ENCODE measurements at regions not wholly inside any gene's neighbourhood (a gene's known extent, or its start where the extent isn't known, plus 50 kb on each side); places are given as distances from the start of the nearest gene placed in this dataset.

- in situ Hi-C loops (cut with HindIII; ENCODE audit: low pct_ligation_motif_present, low pct_unique_long_range_greater_than_20kb, low sequenced_read_pairs): no loop called here
- no peak for DNase-seq
Observed at GRCh38 chr10:104505521-104506042, 135.5 kb upstream of the SORCS3 start.

DNA sequence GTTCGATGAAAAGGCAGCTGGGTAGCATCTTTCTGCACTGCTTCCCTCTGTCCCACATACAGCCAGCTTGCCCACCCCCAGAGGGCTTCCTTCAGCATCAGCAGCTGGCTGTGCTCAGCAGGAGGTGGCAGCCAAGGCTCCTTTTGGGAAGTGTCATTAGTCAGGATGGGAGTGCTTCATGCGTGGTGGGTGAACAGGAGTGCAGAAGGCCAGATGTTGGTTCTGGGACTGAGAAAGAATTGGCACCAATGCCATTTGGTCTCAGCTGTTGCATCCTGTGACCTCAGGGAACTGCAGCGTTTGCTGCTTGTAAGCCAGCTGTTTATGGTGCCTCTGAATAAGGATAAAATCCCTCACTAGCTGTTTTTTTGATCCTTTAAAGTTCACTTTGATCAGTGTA is 131.1 kb upstream of the SORCS3 start:
- in situ Hi-C loops (cut with HindIII; ENCODE audit: low pct_ligation_motif_present, low pct_unique_long_range_greater_than_20kb, low sequenced_read_pairs): no loop called here
- DNase-seq: no peak

DNA sequence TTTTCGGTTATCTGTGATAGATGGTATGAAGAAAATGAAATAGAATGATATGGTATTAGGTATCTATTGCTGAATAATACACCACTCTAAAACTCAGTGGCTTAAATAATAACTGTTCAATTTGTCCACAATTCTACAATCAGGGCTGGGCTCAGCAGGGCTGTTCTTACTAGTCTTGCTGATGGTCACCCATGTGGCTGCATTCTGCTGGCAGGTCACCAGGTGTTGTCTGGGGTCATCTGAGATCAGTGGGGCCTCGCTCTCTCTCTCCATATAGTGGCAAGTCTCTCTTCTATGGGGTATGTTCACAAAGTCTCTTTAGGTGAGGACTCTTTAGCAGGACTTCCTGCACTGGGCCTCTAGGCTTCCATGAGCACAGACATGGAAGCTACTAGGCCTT is 130.4 kb upstream of the SORCS3 start:
- DNase-seq: no peak
- in situ Hi-C loops (cut with HindIII; ENCODE audit: low pct_ligation_motif_present, low pct_unique_long_range_greater_than_20kb, low sequenced_read_pairs): no loop called here

DNA sequence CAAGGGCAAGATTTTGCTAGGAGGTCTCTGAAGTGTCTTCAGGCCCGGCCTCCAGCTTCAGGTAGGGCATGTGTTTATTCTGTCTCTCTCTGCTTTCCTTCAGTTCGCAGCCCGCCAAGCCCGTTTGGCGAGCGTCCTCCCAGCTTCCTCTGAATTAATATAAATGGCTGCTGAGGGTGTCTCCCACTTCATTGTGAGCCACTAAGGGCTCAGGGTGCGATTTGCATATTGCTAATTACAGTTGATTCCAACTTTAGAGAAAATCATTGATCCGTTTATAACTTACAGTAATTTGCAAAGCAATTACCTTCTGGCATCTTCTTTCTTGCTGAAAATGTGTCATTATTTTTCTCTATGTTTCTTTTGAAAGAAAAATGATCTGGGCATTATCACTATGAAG is 128.3 kb upstream of the SORCS3 start:
- no peak for DNase-seq
- in situ Hi-C loops (cut with HindIII; ENCODE audit: low pct_ligation_motif_present, low pct_unique_long_range_greater_than_20kb, low sequenced_read_pairs): no loop called here

GRCh38 chr10:104515678-104516199 is 125.4 kb upstream of the SORCS3 start:
- DNase-seq: no peak
- in situ Hi-C loops (cut with HindIII; ENCODE audit: low pct_ligation_motif_present, low pct_unique_long_range_greater_than_20kb, low sequenced_read_pairs): no loop called here

- in situ Hi-C loops (cut with HindIII; ENCODE audit: low pct_ligation_motif_present, low pct_unique_long_range_greater_than_20kb, low sequenced_read_pairs): no loop called here
- DNase-seq: no peak
Observed at GRCh38 chr10:104516986-104517385, 124.1 kb upstream of the SORCS3 start.

- in situ Hi-C loops (cut with HindIII; ENCODE audit: low pct_ligation_motif_present, low pct_unique_long_range_greater_than_20kb, low sequenced_read_pairs): no loop called here
- no peak for DNase-seq
Observed at GRCh38 chr10:104517946-104518345, 123.1 kb upstream of the SORCS3 start.

GRCh38 chr10:104518891-104519290 is 122.2 kb upstream of the SORCS3 start:
- in situ Hi-C loops (cut with HindIII; ENCODE audit: low pct_ligation_motif_present, low pct_unique_long_range_greater_than_20kb, low sequenced_read_pairs): no loop called here
- DNase-seq: no peak

GRCh38 chr10:104520653-104521052 is 120.4 kb upstream of the SORCS3 start:
- DNase-seq: no peak
- in situ Hi-C loops (cut with HindIII; ENCODE audit: low pct_ligation_motif_present, low pct_unique_long_range_greater_than_20kb, low sequenced_read_pairs): no loop called here

DNA sequence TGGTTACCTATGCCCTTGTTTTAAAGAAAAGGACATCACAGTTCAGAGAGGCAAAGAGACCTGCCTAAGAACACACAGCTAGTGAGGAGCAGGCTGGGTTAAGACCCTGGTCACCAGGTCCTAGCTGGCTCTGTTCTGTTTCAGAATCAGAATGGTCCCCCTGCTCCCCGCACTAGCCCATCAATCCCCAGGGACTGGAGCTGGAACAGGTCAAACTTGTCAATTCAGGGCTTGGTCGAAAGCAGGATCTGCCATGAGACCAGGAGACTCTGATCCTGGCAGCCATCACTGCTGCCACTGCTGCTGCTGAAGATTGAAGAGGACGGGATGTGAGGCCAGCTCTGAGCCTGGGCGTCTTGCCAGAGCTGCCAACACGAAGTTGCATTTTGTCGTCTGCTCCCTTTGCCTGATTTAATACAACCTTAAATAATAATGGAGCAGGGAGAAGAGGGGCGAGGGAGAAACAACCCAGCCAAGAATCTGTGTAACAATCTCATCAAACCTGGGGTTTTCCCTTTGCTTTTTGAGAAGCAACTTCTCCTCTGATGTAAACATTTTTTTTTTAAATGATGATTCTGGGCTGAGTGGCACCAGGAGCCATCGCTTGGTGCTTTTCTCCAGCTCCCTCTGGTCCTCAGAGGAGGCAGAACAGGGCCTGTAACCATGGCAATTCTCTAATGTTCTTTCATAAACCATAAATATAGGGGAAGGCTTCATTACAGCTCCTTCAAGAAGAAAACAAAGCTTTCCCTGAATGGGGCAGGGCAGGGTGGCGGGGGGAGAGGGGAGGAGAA is 119.0 kb upstream of the SORCS3 start:
- DNase-seq: no peak
- in situ Hi-C loops (cut with HindIII; ENCODE audit: low pct_ligation_motif_present, low pct_unique_long_range_greater_than_20kb, low sequenced_read_pairs): no loop called here

GRCh38 chr10:104526188-104526587 is 114.9 kb upstream of the SORCS3 start:
- no peak for DNase-seq
- in situ Hi-C loops (cut with HindIII; ENCODE audit: low pct_ligation_motif_present, low pct_unique_long_range_greater_than_20kb, low sequenced_read_pairs): no loop called here

DNA sequence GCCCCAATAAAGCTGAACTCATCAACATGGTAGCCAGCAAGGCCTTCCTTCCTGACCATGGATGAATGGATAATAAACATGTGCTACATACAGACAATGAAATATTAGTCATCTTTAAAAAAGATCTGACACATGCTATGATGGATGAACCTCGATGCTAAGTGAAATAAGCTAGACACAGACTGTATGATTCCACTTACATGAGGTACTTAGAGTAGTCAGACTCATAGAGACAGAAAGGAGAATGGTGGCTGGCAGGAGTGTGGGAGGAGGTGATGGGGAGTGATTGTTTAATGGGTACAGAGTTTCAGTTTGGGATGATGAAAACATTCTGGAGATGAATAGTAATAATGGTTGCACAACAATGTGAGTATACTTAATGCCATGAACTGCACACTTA is 114.1 kb upstream of the SORCS3 start:
- DNase-seq: no peak
- in situ Hi-C loops (cut with HindIII; ENCODE audit: low pct_ligation_motif_present, low pct_unique_long_range_greater_than_20kb, low sequenced_read_pairs): no loop called here

DNA sequence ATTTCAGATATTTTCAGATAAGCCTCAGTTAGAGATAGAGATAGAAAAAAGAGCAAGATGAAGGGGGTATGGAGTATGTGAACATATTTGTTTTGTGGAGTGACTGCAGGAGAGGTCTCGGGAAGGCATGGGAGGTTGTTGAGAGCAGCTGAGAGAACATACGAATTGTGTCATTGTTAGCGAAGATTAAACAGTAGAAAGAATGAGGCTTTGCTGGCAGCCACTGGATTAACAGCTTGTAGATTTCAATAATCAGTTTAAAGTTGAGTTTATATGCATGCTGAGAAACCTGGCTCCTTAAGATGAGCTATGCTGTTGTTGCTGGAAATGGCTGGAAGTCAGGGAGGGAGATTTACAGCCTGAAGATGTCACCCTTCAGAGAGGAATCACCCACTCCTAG is 100.9 kb upstream of the SORCS3 start:
- DNase-seq: no peak
- in situ Hi-C loops (cut with HindIII; ENCODE audit: low pct_ligation_motif_present, low pct_unique_long_range_greater_than_20kb, low sequenced_read_pairs): no loop called here

- no peak for DNase-seq
- in situ Hi-C loops (cut with HindIII; ENCODE audit: low pct_ligation_motif_present, low pct_unique_long_range_greater_than_20kb, low sequenced_read_pairs): no loop called here
Observed at GRCh38 chr10:104541820-104542219, 99.3 kb upstream of the SORCS3 start.

DNA sequence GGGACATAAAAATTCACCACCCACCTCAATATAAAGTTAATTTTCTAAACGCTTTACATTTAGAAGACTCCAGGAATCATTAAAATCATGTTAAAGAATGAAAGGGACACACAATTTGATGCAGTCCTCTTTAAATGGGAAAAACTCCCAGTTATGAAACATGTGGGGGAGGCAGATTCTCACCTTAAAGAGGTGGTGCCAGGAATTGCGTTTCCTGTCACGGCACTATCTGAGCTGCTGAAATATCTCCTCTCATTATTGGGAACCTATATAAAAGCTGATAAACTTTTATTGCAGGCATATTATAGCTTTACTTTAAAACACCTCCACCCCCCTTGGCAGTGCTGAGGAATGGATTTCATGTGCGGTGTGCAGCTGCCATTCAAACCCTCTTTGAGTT is 94.8 kb upstream of the SORCS3 start:
- no peak for DNase-seq
- in situ Hi-C loops (cut with HindIII; ENCODE audit: low pct_ligation_motif_present, low pct_unique_long_range_greater_than_20kb, low sequenced_read_pairs): no loop called here

DNA sequence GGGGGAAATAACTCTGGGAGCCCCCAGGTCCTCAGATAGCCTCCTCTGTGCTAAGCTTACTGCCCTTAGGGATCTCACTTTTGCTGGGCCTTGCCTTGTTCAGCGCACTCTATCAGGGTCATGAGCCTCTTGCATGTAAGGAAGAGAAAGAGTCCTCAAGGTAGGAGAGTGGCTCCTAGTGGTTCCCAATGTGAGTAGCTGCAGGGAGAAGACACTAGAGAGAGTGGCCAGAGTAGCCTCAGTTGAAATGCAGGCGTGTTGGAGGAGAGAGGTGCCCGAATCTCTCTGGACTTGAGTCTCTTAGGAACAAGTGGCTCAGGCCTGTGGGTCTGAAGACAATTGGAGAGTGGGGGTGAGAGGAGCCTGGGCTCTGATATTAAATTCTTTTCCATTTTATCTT is 94.3 kb upstream of the SORCS3 start:
- no peak for DNase-seq
- in situ Hi-C loops (cut with HindIII; ENCODE audit: low pct_ligation_motif_present, low pct_unique_long_range_greater_than_20kb, low sequenced_read_pairs): no loop called here

- in situ Hi-C loops (cut with HindIII; ENCODE audit: low pct_ligation_motif_present, low pct_unique_long_range_greater_than_20kb, low sequenced_read_pairs): no loop called here
- peak; percentile 22 for DNase-seq
Observed at GRCh38 chr10:104548090-104548489, 93.0 kb upstream of the SORCS3 start.

DNA sequence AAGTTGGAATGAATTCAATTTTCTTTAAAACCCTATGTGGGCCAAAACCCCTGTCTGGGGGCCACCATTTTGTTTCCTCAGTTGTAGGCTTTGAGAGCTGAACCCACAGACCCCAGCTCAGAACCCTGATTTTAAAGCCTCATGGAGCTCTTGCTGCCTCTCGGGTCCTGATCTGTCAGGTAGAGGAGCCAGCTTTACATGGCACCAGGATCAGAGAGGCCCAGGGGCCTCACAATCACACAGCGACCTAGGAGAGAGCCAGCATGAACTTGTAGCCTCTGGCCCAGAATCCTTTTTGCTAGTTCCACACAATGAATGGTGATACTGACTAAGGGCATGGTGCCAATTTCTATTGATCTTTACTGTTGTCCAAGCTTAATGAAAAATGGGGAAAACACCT is 84.3 kb upstream of the SORCS3 start:
- DNase-seq: no peak
- in situ Hi-C loops (cut with HindIII; ENCODE audit: low pct_ligation_motif_present, low pct_unique_long_range_greater_than_20kb, low sequenced_read_pairs): no loop called here

- DNase-seq: no peak
- in situ Hi-C loops (cut with HindIII; ENCODE audit: low pct_ligation_motif_present, low pct_unique_long_range_greater_than_20kb, low sequenced_read_pairs): no loop called here
Observed at GRCh38 chr10:104557966-104558365, 83.1 kb upstream of the SORCS3 start.

GRCh38 chr10:104559935-104560334 is 81.2 kb upstream of the SORCS3 start:
- in situ Hi-C loops (cut with HindIII; ENCODE audit: low pct_ligation_motif_present, low pct_unique_long_range_greater_than_20kb, low sequenced_read_pairs): no loop called here
- no peak for DNase-seq

Measured in ACHN (cell line).